Activated CD8-positive, alpha-beta memory T cell treated with anti-CD3 and anti-CD28 coated beads, Interleukin-2, amount 50 U/mL, for 1 hour (primary cell): ENCODE measurements at regions not wholly inside any gene's neighbourhood (a gene's known extent, or its start where the extent isn't known, plus 50 kb on each side); places are given as distances from the start of the nearest gene placed in this dataset.
"Not testable (repeated sequence)": the region's sequence is repeated elsewhere in the genome, so short reads cannot be mapped to it uniquely, and the experiment has no call there.

Experiments used
- DNase-seq: peaks from one replicate; pipeline ENCODE4 v3.0.0-alpha.2; 2020; ENCODE audit errors: extremely low read depth

- DNase-seq: no peak
Measured at GRCh38 chr2:11877764-11878163, 131.3 kb downstream of the LPIN1 start.

GRCh38 chr2:11885253-11885652 lies 138.8 kb downstream of the LPIN1 start:
- not testable (repeated sequence) for DNase-seq

- not testable (repeated sequence) for DNase-seq
Measured at GRCh38 chr2:11886899-11887298, 140.5 kb downstream of the LPIN1 start.

- DNase-seq: no peak
Measured at GRCh38 chr2:11889101-11889850, 142.8 kb downstream of the LPIN1 start.

GRCh38 chr2:11889854-11890253 lies 143.4 kb downstream of the LPIN1 start:
- DNase-seq: no peak

GRCh38 chr2:11891028-11891427 lies 144.6 kb downstream of the LPIN1 start:
- no peak for DNase-seq

- DNase-seq: no peak
Measured at GRCh38 chr2:11891671-11892440, 145.4 kb downstream of the LPIN1 start.

GRCh38 chr2:11896386-11896785 lies 150.0 kb downstream of the LPIN1 start:
- no peak for DNase-seq

GRCh38 chr2:11898576-11898975 lies 152.1 kb downstream of the LPIN1 start:
- no peak for DNase-seq

GRCh38 chr2:11899264-11899818 lies 152.9 kb downstream of the LPIN1 start:
- DNase-seq: no peak

- not testable (repeated sequence) for DNase-seq
Measured at GRCh38 chr2:11900891-11901290, 154.5 kb downstream of the LPIN1 start.

- DNase-seq: no peak
Measured at GRCh38 chr2:11901351-11902069, 155.1 kb downstream of the LPIN1 start.

- DNase-seq: no peak
Measured at GRCh38 chr2:11903085-11903606, 156.7 kb downstream of the LPIN1 start.

- no peak for DNase-seq
Measured at GRCh38 chr2:11904029-11904428, 157.6 kb downstream of the LPIN1 start.

- DNase-seq: no peak
Measured at GRCh38 chr2:11904941-11905340, 158.5 kb downstream of the LPIN1 start.

- no peak for DNase-seq
Measured at GRCh38 chr2:11907190-11907589, 160.8 kb downstream of the LPIN1 start.

- no peak for DNase-seq
Measured at GRCh38 chr2:11910971-11911370, 164.5 kb downstream of the LPIN1 start.

GRCh38 chr2:11912980-11913379 lies 166.5 kb downstream of the LPIN1 start:
- DNase-seq: no peak

- DNase-seq: no peak
Measured at GRCh38 chr2:11914455-11914854, 168.0 kb downstream of the LPIN1 start.

GRCh38 chr2:11915650-11916049 lies 169.2 kb downstream of the LPIN1 start:
- DNase-seq: no peak

- no peak for DNase-seq
Measured at GRCh38 chr2:11919953-11920352, 173.5 kb downstream of the LPIN1 start.

GRCh38 chr2:11920993-11921583 lies 174.7 kb downstream of the LPIN1 start:
- no peak for DNase-seq
